Liver (tissue), 8 donors: ENCODE measurements at regions not wholly inside any gene's neighbourhood (a gene's known extent, or its start where the extent isn't known, plus 50 kb on each side); places are given as distances from the start of the nearest gene placed in this dataset.

Experiments used
- DNase-seq: peaks from one replicate; pipeline ENCODE4 v3.0.0-alpha.2; 2017; ENCODE audit warnings: low spot score
- H3K27ac ChIP-seq, 2 donors: one replicate each; pipeline ENCODE4 v1.7.0; 2013; ENCODE audit warnings: inconsistent platforms in 2 of 2, low read length in 2 of 2, control low read depth in 1 of 2, low read depth in 1 of 2, mild to moderate bottlenecking in 1 of 2
- H3K27me3 ChIP-seq, 4 donors: one replicate each; pipeline versions ENCODE4 v1.6.1 to v1.7.0; 2013; ENCODE audit warnings: low read length in 3 of 4, inconsistent platforms in 1 of 4, mild to moderate bottlenecking in 1 of 4, moderate library complexity in 1 of 4; ENCODE audit not compliant: control insufficient read depth in 4 of 4, insufficient read depth in 4 of 4
- H3K36me3 ChIP-seq, 4 donors: one replicate each; pipeline versions ENCODE4 v1.6.1 to v1.7.0; 2013; ENCODE audit warnings: low read length in 3 of 4, mild to moderate bottlenecking in 3 of 4, low read depth in 1 of 4, moderate library complexity in 1 of 4; ENCODE audit not compliant: control insufficient read depth in 4 of 4, insufficient read depth in 3 of 4
- H3K4me1 ChIP-seq, 4 donors: one replicate each; pipeline versions ENCODE4 v1.6.1 to v1.7.0; 2013; ENCODE audit warnings: low read length in 3 of 4, mild to moderate bottlenecking in 3 of 4, moderate library complexity in 1 of 4; ENCODE audit not compliant: control insufficient read depth in 4 of 4, insufficient read depth in 4 of 4
- H3K4me3 ChIP-seq, 3 donors: one replicate each; pipeline versions ENCODE4 v1.6.1 to v1.7.0; 2013; ENCODE audit warnings: low read length in 3 of 3, control low read depth in 1 of 3, low read depth in 1 of 3, mild to moderate bottlenecking in 1 of 3
- H3K9ac ChIP-seq, 2 donors: one replicate each; pipeline ENCODE4 v1.7.0; 2013; ENCODE audit warnings: low read length in 2 of 2, mild to moderate bottlenecking in 2 of 2, moderate library complexity in 2 of 2, control low read depth in 1 of 2, low read depth in 1 of 2
- H3K9me3 ChIP-seq, 4 donors: one replicate each; pipeline versions ENCODE4 v1.6.1 to v1.7.0; 2013; ENCODE audit warnings: low read length in 3 of 4; ENCODE audit not compliant: control insufficient read depth in 4 of 4
- ATF3 ChIP-seq: IDR thresholded peaks from 2 replicates; pipeline ENCODE4 v1.6.1; 2016; ENCODE audit warnings: antibody characterized with exemption
- EGR1 ChIP-seq, 2 donors: IDR thresholded peaks; 2 replicates each; pipeline ENCODE4 v1.6.1; 2016 to 2018; ENCODE audit warnings: antibody characterized with exemption in 2 of 2, low read depth in 2 of 2
- FOXA2 ChIP-seq: IDR thresholded peaks from 2 replicates; pipeline ENCODE4 v1.6.1; 2016; ENCODE audit warnings: antibody characterized with exemption
- GABPA ChIP-seq, 2 donors: IDR thresholded peaks in 1 of 2; conservative IDR thresholded peaks in 1 of 2; 2 replicates each; pipeline ENCODE4 v1.6.1; 2016; ENCODE audit warnings: antibody characterized with exemption in 2 of 2, mild to moderate bottlenecking in 1 of 2, moderate library complexity in 1 of 2
- HNF4A ChIP-seq, 2 donors: conservative IDR thresholded peaks; 2 replicates each; pipeline ENCODE4 v1.6.1; 2016; ENCODE audit warnings: antibody characterized with exemption in 2 of 2, mild to moderate bottlenecking in 2 of 2
- HNF4G ChIP-seq: IDR thresholded peaks from 2 replicates; pipeline ENCODE4 v1.6.1; 2016; ENCODE audit warnings: antibody characterized with exemption
- JUND ChIP-seq, 2 donors: IDR thresholded peaks; 2 replicates each; pipeline ENCODE4 v1.6.1; 2016; ENCODE audit warnings: antibody characterized with exemption in 2 of 2
- MAX ChIP-seq: IDR thresholded peaks from 2 replicates; pipeline ENCODE4 v1.6.1; 2016; ENCODE audit warnings: antibody characterized with exemption
- NR2F2 ChIP-seq: IDR thresholded peaks from 2 replicates; pipeline ENCODE4 v1.6.1; 2016; ENCODE audit warnings: antibody characterized with exemption
- RAD21 ChIP-seq, 2 donors: IDR thresholded peaks; 2 replicates each; pipeline ENCODE4 v1.6.1; 2016; ENCODE audit warnings: antibody characterized with exemption in 2 of 2, mild to moderate bottlenecking in 2 of 2
- REST ChIP-seq: IDR thresholded peaks from 2 replicates; pipeline ENCODE4 v1.6.1; 2016; ENCODE audit warnings: antibody characterized with exemption, mild to moderate bottlenecking
- RXRA ChIP-seq, 2 donors: IDR thresholded peaks; 2 replicates each; pipeline ENCODE4 v1.6.1; 2017 to 2018; ENCODE audit warnings: antibody characterized with exemption in 2 of 2, mild to moderate bottlenecking in 1 of 2
- SP1 ChIP-seq: IDR thresholded peaks from 2 replicates; pipeline ENCODE4 v1.6.1; 2018; ENCODE audit warnings: antibody characterized with exemption, mild to moderate bottlenecking
- TAF1 ChIP-seq: conservative IDR thresholded peaks from 2 replicates; pipeline ENCODE4 v1.6.1; 2016; ENCODE audit warnings: antibody characterized with exemption, mild to moderate bottlenecking
- YY1 ChIP-seq: IDR thresholded peaks from 2 replicates; pipeline ENCODE4 v1.6.1; 2016; ENCODE audit warnings: antibody characterized with exemption, mild to moderate bottlenecking
- WGBS: extraction: QIAGEN DNeasy Blood & Tissue Kit; methylation state at CpG from one replicate; pipeline ENCODE4 v1.1.7; 2013; 5-methylcytosine and 5-hydroxymethylcytosine counted together
- TF ChIP-seq, protein P1 (sequence below): fragments of 150-350 bp; IDR thresholded peaks from 2 replicates; pipeline ENCODE4 v1.5.1; 2017; ENCODE audit warnings: improper control_type of control experiment, low read depth, low read length; ENCODE audit not compliant: missing input control
- TF ChIP-seq, protein P2 (sequence below): IDR thresholded peaks from 2 replicates; pipeline ENCODE4 v1.6.1; 2016; ENCODE audit warnings: antibody characterized with exemption
- donor health status: healthy.
- donor health status: healthy.
- donor health status: healthy.
- donor health status: healthy.
- donor health status: healthy.

GRCh38 chr1:239854922-239855321, 236.8 kb upstream of the FMN2 start:
- no peak for DNase-seq
- TF ChIP-seq SP1 = no peak
- TF ChIP-seq HNF4A (conservative IDR thresholded peaks at IDR 0.05) = no peak
- no peak for TF ChIP-seq RXRA (IDR thresholded peaks at IDR 0.05)
- TF ChIP-seq, protein P1, sequence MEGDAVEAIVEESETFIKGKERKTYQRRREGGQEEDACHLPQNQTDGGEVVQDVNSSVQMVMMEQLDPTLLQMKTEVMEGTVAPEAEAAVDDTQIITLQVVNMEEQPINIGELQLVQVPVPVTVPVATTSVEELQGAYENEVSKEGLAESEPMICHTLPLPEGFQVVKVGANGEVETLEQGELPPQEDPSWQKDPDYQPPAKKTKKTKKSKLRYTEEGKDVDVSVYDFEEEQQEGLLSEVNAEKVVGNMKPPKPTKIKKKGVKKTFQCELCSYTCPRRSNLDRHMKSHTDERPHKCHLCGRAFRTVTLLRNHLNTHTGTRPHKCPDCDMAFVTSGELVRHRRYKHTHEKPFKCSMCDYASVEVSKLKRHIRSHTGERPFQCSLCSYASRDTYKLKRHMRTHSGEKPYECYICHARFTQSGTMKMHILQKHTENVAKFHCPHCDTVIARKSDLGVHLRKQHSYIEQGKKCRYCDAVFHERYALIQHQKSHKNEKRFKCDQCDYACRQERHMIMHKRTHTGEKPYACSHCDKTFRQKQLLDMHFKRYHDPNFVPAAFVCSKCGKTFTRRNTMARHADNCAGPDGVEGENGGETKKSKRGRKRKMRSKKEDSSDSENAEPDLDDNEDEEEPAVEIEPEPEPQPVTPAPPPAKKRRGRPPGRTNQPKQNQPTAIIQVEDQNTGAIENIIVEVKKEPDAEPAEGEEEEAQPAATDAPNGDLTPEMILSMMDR = no peak
- TF ChIP-seq RAD21 (IDR thresholded peaks at IDR 0.05) = no peak
- no peak for TF ChIP-seq MAX
- no peak for TF ChIP-seq EGR1 (IDR thresholded peaks at IDR 0.05; ENCODE audit: low read depth in 2 of 2)

DNA sequence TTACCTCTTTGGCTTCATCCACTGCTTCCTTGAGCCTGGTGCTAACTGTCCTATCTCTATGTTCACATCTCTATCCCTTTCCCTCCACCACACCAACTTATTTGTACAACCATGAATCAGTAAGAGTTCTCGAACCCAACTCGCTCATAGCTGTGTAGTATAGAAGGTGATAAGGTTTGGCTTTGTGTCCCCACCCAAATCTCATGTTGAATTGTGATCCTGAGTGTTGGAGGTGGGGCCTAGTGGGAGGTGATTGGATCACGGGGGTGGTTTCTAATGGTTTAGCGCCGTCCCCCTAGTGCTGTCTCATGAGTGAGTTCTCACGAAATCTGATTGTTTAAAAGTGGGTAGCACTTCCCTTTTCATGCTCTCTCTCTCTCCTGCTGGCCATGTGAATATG, 235.6 kb upstream of the FMN2 start:
- TF ChIP-seq TAF1 = no peak
- no peak for TF ChIP-seq RAD21 (IDR thresholded peaks at IDR 0.05)
- no peak for TF ChIP-seq MAX
- no peak for TF ChIP-seq NR2F2
- TF ChIP-seq ATF3 = no peak
- no peak for TF ChIP-seq YY1
- TF ChIP-seq REST = no peak
- TF ChIP-seq EGR1 (IDR thresholded peaks at IDR 0.05; ENCODE audit: low read depth in 2 of 2) = no peak
- TF ChIP-seq HNF4G = no peak
- TF ChIP-seq, protein P2, sequence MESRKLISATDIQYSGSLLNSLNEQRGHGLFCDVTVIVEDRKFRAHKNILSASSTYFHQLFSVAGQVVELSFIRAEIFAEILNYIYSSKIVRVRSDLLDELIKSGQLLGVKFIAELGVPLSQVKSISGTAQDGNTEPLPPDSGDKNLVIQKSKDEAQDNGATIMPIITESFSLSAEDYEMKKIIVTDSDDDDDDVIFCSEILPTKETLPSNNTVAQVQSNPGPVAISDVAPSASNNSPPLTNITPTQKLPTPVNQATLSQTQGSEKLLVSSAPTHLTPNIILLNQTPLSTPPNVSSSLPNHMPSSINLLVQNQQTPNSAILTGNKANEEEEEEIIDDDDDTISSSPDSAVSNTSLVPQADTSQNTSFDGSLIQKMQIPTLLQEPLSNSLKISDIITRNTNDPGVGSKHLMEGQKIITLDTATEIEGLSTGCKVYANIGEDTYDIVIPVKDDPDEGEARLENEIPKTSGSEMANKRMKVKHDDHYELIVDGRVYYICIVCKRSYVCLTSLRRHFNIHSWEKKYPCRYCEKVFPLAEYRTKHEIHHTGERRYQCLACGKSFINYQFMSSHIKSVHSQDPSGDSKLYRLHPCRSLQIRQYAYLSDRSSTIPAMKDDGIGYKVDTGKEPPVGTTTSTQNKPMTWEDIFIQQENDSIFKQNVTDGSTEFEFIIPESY = no peak
- no peak for TF ChIP-seq RXRA (IDR thresholded peaks at IDR 0.05)
- TF ChIP-seq JUND (IDR thresholded peaks at IDR 0.05) = no peak
- TF ChIP-seq HNF4A (conservative IDR thresholded peaks at IDR 0.05) = no peak
- TF ChIP-seq FOXA2 = no peak
- no peak for TF ChIP-seq SP1
- TF ChIP-seq, protein P1 = no peak
- no peak for TF ChIP-seq GABPA (IDR thresholded peaks at IDR 0.05 in 1 of 2, conservative IDR thresholded peaks at IDR 0.05 in 1 of 2)
- no peak overlapping the region for H3K27ac ChIP-seq

More at GRCh38 chr1:239854922-239855321, 236.8 kb upstream of the FMN2 start:
- 46% methylated on average over 2 of the region's 2 CpGs for WGBS
- no peak overlapping the region for H3K27ac ChIP-seq
- no peaks in the 10 kb centered on the region for H3K4me1 ChIP-seq
- no peak overlapping the region for H3K4me3 ChIP-seq
- peaks cover 0 to 5% (median 0%) of the 10 kb centered on the region in 4 donors for H3K9me3 ChIP-seq
- no peak overlapping the region for H3K9ac ChIP-seq
- no peaks in the 10 kb centered on the region for H3K27me3 ChIP-seq
- no peaks in the 10 kb centered on the region for H3K36me3 ChIP-seq

More for the DNA sequence above, 235.6 kb upstream of the FMN2 start:
- Histone ChIP-seq H3K4me3 (no peak overlapping the region), H3K9me3 (peaks cover 0 to 5% (median 0%) of the 10 kb centered on the region in 4 donors), H3K36me3 (no peaks in the 10 kb centered on the region), H3K27me3 (no peaks in the 10 kb centered on the region), H3K9ac (no peak overlapping the region), H3K4me1 (no peaks in the 10 kb centered on the region)
- WGBS = 75% methylated on average over 6 of the region's 6 CpGs
- no peak for DNase-seq
